ENCODE measurements at regions not wholly inside any gene's neighbourhood (a gene's known extent, or its start where the extent isn't known, plus 50 kb on each side); places are given as distances from the start of the nearest gene placed in this dataset.
A peak's percentile ranks its signal among the peaks of the same experiment; 100 is the strongest.

DNA sequence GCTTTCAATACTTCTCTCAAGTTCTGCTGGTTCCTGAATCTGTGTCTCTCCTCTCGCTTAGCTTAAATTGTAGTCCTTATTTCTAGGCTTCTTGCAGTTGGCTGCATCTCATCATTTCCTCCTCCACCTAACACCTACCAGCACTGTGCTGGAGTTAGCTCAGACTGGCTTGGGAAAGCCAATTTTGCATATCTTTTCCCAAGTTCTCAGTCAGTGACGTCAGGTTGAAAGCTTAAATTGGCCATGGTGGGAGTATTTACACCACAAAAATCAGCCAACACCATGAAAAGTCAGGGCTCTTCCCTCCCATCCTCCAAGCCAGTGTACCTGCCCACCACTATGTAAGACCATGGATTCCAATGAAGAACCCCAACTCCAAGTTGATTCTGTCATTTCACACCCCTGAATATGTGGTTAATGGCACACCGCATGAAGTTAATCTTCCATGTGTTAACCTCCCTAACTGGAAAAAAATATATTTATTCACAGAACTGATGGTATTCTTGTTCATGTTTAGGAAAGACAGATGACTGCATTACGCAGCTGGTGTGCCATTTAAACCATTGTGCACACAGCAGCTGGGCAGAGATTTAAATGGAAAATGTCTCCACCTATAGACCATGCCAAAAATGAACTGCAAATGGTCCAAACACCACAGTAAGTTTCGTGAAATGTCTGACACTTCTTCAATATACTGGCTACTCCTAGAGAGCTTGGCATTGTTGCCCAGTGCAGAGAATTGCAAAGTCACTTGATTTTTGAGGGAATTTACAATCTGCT, 274.1 kb upstream of the MAP3K7 start:
- H3K4me3 Mint-ChIP-seq (ENCODE audit: unreplicated experiment), result no peak overlapping the region
- DNase-seq (ENCODE audit: extremely low spot score, unreplicated experiment), result no peak
- H3K9me3 Mint-ChIP-seq (ENCODE audit: unreplicated experiment), result no peaks in the 10 kb centered on the region

DNA sequence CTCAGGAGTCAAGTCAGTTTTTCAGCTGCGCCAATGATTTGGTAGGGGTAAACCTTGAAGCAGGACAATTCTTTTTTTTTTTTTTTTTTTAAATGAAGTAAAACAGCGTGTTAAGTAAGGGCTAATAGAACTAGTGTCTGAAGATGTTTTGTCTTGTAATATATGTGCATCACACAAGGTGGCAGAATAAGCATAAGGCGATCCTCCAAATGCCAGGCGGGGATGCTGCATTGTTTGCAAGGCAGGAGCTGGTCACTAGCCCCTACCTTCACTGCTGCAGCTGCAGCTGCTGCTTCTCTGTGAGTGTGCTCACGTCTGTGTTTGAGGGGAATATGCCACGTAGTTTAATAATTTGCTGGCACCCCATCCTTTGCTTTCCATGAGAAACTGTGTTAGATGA, 272.7 kb upstream of the MAP3K7 start:
- Mint-ChIP-seq H3K4me1 (ENCODE audit: unreplicated experiment) (no peaks in the 10 kb centered on the region), H3K27me3 (ENCODE audit: unreplicated experiment) (peaks cover 18% of the 10 kb centered on the region), H3K27ac (ENCODE audit: unreplicated experiment) (no peak overlapping the region), H3K4me3 (ENCODE audit: unreplicated experiment) (no peak overlapping the region), H3K9me3 (ENCODE audit: unreplicated experiment) (no peaks in the 10 kb centered on the region), H3K36me3 (ENCODE audit: unreplicated experiment) (no peaks in the 10 kb centered on the region)
- TF ChIP-seq, protein P1, sequence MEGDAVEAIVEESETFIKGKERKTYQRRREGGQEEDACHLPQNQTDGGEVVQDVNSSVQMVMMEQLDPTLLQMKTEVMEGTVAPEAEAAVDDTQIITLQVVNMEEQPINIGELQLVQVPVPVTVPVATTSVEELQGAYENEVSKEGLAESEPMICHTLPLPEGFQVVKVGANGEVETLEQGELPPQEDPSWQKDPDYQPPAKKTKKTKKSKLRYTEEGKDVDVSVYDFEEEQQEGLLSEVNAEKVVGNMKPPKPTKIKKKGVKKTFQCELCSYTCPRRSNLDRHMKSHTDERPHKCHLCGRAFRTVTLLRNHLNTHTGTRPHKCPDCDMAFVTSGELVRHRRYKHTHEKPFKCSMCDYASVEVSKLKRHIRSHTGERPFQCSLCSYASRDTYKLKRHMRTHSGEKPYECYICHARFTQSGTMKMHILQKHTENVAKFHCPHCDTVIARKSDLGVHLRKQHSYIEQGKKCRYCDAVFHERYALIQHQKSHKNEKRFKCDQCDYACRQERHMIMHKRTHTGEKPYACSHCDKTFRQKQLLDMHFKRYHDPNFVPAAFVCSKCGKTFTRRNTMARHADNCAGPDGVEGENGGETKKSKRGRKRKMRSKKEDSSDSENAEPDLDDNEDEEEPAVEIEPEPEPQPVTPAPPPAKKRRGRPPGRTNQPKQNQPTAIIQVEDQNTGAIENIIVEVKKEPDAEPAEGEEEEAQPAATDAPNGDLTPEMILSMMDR (IDR thresholded peaks at IDR 0.05), result peak; percentile 36
- no peak for DNase-seq (ENCODE audit: extremely low spot score, unreplicated experiment)

More for the DNA sequence above, 274.1 kb upstream of the MAP3K7 start:
- H3K27ac Mint-ChIP-seq (ENCODE audit: unreplicated experiment), result no peak overlapping the region
- TF ChIP-seq, protein P1 (IDR thresholded peaks at IDR 0.05), result no peak
- peaks cover 11% of the 10 kb centered on the region for H3K27me3 Mint-ChIP-seq (ENCODE audit: unreplicated experiment)
- no peaks in the 10 kb centered on the region for H3K4me1 Mint-ChIP-seq (ENCODE audit: unreplicated experiment)
- no peaks in the 10 kb centered on the region for H3K36me3 Mint-ChIP-seq (ENCODE audit: unreplicated experiment)

- peaks cover 18% of the 10 kb centered on the region for H3K27me3 Mint-ChIP-seq (ENCODE audit: unreplicated experiment)
- no peak for DNase-seq (ENCODE audit: extremely low spot score, unreplicated experiment)
- no peaks in the 10 kb centered on the region for H3K4me1 Mint-ChIP-seq (ENCODE audit: unreplicated experiment)
- H3K36me3 Mint-ChIP-seq (ENCODE audit: unreplicated experiment), result no peaks in the 10 kb centered on the region
- H3K9me3 Mint-ChIP-seq (ENCODE audit: unreplicated experiment), result no peaks in the 10 kb centered on the region
- no peak overlapping the region for H3K27ac Mint-ChIP-seq (ENCODE audit: unreplicated experiment)
- TF ChIP-seq, protein P1 (IDR thresholded peaks at IDR 0.05), result no peak
- no peak overlapping the region for H3K4me3 Mint-ChIP-seq (ENCODE audit: unreplicated experiment)
Measured at GRCh38 chr6:90859056-90859455, 272.2 kb upstream of the MAP3K7 start.

DNA sequence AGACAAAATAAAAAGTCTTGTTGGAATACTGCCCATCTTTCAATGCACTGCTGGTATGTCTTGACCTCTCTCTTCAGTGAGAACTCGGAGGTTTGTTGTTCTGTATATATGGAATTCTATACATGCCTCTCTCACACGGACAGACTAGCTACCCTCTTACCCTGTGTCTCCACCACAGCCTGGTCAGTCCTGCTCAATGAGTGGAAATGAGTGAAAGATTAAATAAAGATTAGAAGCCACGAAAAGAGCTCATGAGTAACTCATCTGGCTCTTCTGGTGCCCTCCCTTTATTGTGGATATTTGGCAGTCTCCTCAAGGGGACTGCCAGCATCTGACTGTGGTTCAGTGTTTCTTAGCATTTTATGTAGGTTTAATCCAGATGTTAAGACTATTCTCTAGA, 262.8 kb upstream of the MAP3K7 start:
- TF ChIP-seq, protein P1 (IDR thresholded peaks at IDR 0.05), result no peak
- no peak overlapping the region for H3K4me3 Mint-ChIP-seq (ENCODE audit: unreplicated experiment)
- H3K27ac Mint-ChIP-seq (ENCODE audit: unreplicated experiment), result no peak overlapping the region
- no peak for DNase-seq (ENCODE audit: extremely low spot score, unreplicated experiment)
- H3K4me1 Mint-ChIP-seq (ENCODE audit: unreplicated experiment), result no peaks in the 10 kb centered on the region
- H3K36me3 Mint-ChIP-seq (ENCODE audit: unreplicated experiment), result no peaks in the 10 kb centered on the region
- H3K27me3 Mint-ChIP-seq (ENCODE audit: unreplicated experiment), result peaks cover 22% of the 10 kb centered on the region
- no peaks in the 10 kb centered on the region for H3K9me3 Mint-ChIP-seq (ENCODE audit: unreplicated experiment)

DNA sequence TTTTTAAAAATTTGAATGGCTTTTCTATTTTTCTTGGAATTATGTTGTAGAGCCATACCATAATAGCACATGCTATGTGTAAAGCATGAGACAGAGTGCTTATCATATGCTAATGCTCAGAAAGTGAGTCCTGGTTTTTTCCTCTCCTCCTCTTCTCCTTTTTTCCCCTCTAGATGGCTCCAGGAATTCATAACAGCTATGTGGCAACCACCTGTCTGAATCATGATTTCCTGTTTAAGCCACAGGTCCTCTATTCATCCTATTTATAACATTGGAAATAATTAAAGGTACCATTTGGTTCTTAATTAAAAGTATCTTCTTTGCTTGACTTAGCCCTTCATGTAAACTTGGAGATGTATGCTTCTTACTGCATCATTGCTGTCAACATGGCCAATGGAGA, 260.0 kb upstream of the MAP3K7 start:
- H3K4me1 Mint-ChIP-seq (ENCODE audit: unreplicated experiment), result no peaks in the 10 kb centered on the region
- no peak for DNase-seq (ENCODE audit: extremely low spot score, unreplicated experiment)
- H3K27me3 Mint-ChIP-seq (ENCODE audit: unreplicated experiment), result peaks cover 16% of the 10 kb centered on the region
- TF ChIP-seq, protein P1 (IDR thresholded peaks at IDR 0.05), result no peak
- H3K27ac Mint-ChIP-seq (ENCODE audit: unreplicated experiment), result no peak overlapping the region
- no peaks in the 10 kb centered on the region for H3K9me3 Mint-ChIP-seq (ENCODE audit: unreplicated experiment)
- H3K36me3 Mint-ChIP-seq (ENCODE audit: unreplicated experiment), result no peaks in the 10 kb centered on the region
- H3K4me3 Mint-ChIP-seq (ENCODE audit: unreplicated experiment), result no peak overlapping the region

All from osteocyte (in vitro differentiated cells).